Stimulated activated naive CD8-positive, alpha-beta T cell treated with anti-CD3 and anti-CD28 coated beads, Interleukin-15, Interleukin-2, amounts not matched to agents 100 ng/mL and 50 ng/mL, for 24 hours (primary cell): ENCODE measurements at regions not wholly inside any gene's neighbourhood (a gene's known extent, or its start where the extent isn't known, plus 50 kb on each side); places are given as distances from the start of the nearest gene placed in this dataset.

Experiments used
- H3K27ac Mint-ChIP-seq: one replicate; pipeline ENCODE4 v1.8.0; 2021; ENCODE audit warnings: mild to moderate bottlenecking, mixed read lengths
- H3K27me3 Mint-ChIP-seq: one replicate; pipeline ENCODE4 v1.8.0; 2021; ENCODE audit warnings: mixed read lengths
- H3K36me3 Mint-ChIP-seq: one replicate; pipeline ENCODE4 v1.8.0; 2021; ENCODE audit warnings: low read depth, mixed read lengths
- H3K4me1 Mint-ChIP-seq: one replicate; pipeline ENCODE4 v1.8.0; 2021; ENCODE audit warnings: low read depth, mixed read lengths
- H3K4me3 Mint-ChIP-seq: one replicate; pipeline ENCODE4 v1.8.0; 2021; ENCODE audit warnings: mild to moderate bottlenecking, mixed read lengths
- H3K9me3 Mint-ChIP-seq: one replicate; pipeline ENCODE4 v1.8.0; 2021; ENCODE audit warnings: mixed read lengths

GRCh38 chr9:99389087-99390033 lies 167.3 kb downstream of the SEC61B start:
- Mint-ChIP-seq H3K9me3 (no peaks in the 10 kb centered on the region), H3K27ac (no peak overlapping the region), H3K27me3 (peaks cover 8% of the 10 kb centered on the region), H3K36me3 (no peaks in the 10 kb centered on the region), H3K4me1 (no peaks in the 10 kb centered on the region), H3K4me3 (no peak overlapping the region)

- Mint-ChIP-seq H3K4me3 (no peak overlapping the region), H3K4me1 (peaks cover 5% of the 10 kb centered on the region), H3K36me3 (no peaks in the 10 kb centered on the region), H3K9me3 (no peaks in the 10 kb centered on the region), H3K27me3 (peaks cover 2% of the 10 kb centered on the region), H3K27ac (no peak overlapping the region)
Observed at GRCh38 chr9:99391937-99392594, 170.0 kb downstream of the SEC61B start.

GRCh38 chr9:99392986-99393385 lies 170.9 kb downstream of the SEC61B start:
- no peaks in the 10 kb centered on the region for H3K9me3 Mint-ChIP-seq
- H3K4me1 Mint-ChIP-seq, result peaks cover 5% of the 10 kb centered on the region
- H3K4me3 Mint-ChIP-seq, result no peak overlapping the region
- no peak overlapping the region for H3K27ac Mint-ChIP-seq
- peaks cover 2% of the 10 kb centered on the region for H3K27me3 Mint-ChIP-seq
- H3K36me3 Mint-ChIP-seq, result no peaks in the 10 kb centered on the region

- H3K4me3 Mint-ChIP-seq, result no peak overlapping the region
- H3K27me3 Mint-ChIP-seq, result peaks cover 2% of the 10 kb centered on the region
- H3K4me1 Mint-ChIP-seq, result peaks cover 5% of the 10 kb centered on the region
- H3K27ac Mint-ChIP-seq, result no peak overlapping the region
- H3K36me3 Mint-ChIP-seq, result no peaks in the 10 kb centered on the region
- no peaks in the 10 kb centered on the region for H3K9me3 Mint-ChIP-seq
Observed at GRCh38 chr9:99393993-99394392, 171.9 kb downstream of the SEC61B start.

GRCh38 chr9:99398241-99398640 lies 176.2 kb downstream of the SEC61B start:
- no peak overlapping the region for H3K27ac Mint-ChIP-seq
- no peaks in the 10 kb centered on the region for H3K36me3 Mint-ChIP-seq
- peaks cover 5% of the 10 kb centered on the region for H3K4me1 Mint-ChIP-seq
- no peaks in the 10 kb centered on the region for H3K9me3 Mint-ChIP-seq
- peaks cover 7% of the 10 kb centered on the region for H3K27me3 Mint-ChIP-seq
- H3K4me3 Mint-ChIP-seq, result no peak overlapping the region

- H3K27me3 Mint-ChIP-seq, result peaks cover 7% of the 10 kb centered on the region
- H3K27ac Mint-ChIP-seq, result no peak overlapping the region
- H3K4me3 Mint-ChIP-seq, result no peak overlapping the region
- peaks cover 5% of the 10 kb centered on the region for H3K4me1 Mint-ChIP-seq
- no peaks in the 10 kb centered on the region for H3K9me3 Mint-ChIP-seq
- H3K36me3 Mint-ChIP-seq, result no peaks in the 10 kb centered on the region
Observed at GRCh38 chr9:99399474-99399873, 177.4 kb downstream of the SEC61B start.

GRCh38 chr9:99400184-99400731 lies 178.2 kb downstream of the SEC61B start:
- H3K36me3 Mint-ChIP-seq, result no peaks in the 10 kb centered on the region
- peaks cover 3% of the 10 kb centered on the region for H3K4me1 Mint-ChIP-seq
- H3K27ac Mint-ChIP-seq, result no peak overlapping the region
- peaks cover 9% of the 10 kb centered on the region for H3K27me3 Mint-ChIP-seq
- H3K4me3 Mint-ChIP-seq, result no peak overlapping the region
- no peaks in the 10 kb centered on the region for H3K9me3 Mint-ChIP-seq

GRCh38 chr9:99401680-99402504 lies 179.8 kb downstream of the SEC61B start:
- Mint-ChIP-seq H3K27ac (no peak overlapping the region), H3K36me3 (no peaks in the 10 kb centered on the region), H3K9me3 (no peaks in the 10 kb centered on the region), H3K4me1 (no peaks in the 10 kb centered on the region), H3K4me3 (no peak overlapping the region), H3K27me3 (peaks cover 11% of the 10 kb centered on the region)

- Mint-ChIP-seq H3K4me3 (no peak overlapping the region), H3K9me3 (no peaks in the 10 kb centered on the region), H3K4me1 (no peaks in the 10 kb centered on the region), H3K36me3 (no peaks in the 10 kb centered on the region), H3K27me3 (peaks cover 11% of the 10 kb centered on the region), H3K27ac (no peak overlapping the region)
Observed at GRCh38 chr9:99403371-99403770, 181.3 kb downstream of the SEC61B start.

GRCh38 chr9:99405359-99405758 lies 183.3 kb downstream of the SEC61B start:
- no peaks in the 10 kb centered on the region for H3K4me1 Mint-ChIP-seq
- no peak overlapping the region for H3K27ac Mint-ChIP-seq
- no peaks in the 10 kb centered on the region for H3K36me3 Mint-ChIP-seq
- peaks cover 16% of the 10 kb centered on the region for H3K27me3 Mint-ChIP-seq
- H3K9me3 Mint-ChIP-seq, result no peaks in the 10 kb centered on the region
- H3K4me3 Mint-ChIP-seq, result no peak overlapping the region

- no peak overlapping the region for H3K27ac Mint-ChIP-seq
- H3K4me3 Mint-ChIP-seq, result no peak overlapping the region
- H3K9me3 Mint-ChIP-seq, result no peaks in the 10 kb centered on the region
- no peaks in the 10 kb centered on the region for H3K4me1 Mint-ChIP-seq
- no peaks in the 10 kb centered on the region for H3K36me3 Mint-ChIP-seq
- peaks cover 19% of the 10 kb centered on the region for H3K27me3 Mint-ChIP-seq
Observed at GRCh38 chr9:99406939-99407338, 184.9 kb downstream of the SEC61B start.

- Mint-ChIP-seq H3K27ac (no peak overlapping the region), H3K9me3 (no peaks in the 10 kb centered on the region), H3K27me3 (peaks cover 8% of the 10 kb centered on the region), H3K4me1 (peaks cover 4% of the 10 kb centered on the region), H3K36me3 (no peaks in the 10 kb centered on the region), H3K4me3 (no peak overlapping the region)
Observed at GRCh38 chr9:99411068-99411467, 189.0 kb downstream of the SEC61B start.

- Mint-ChIP-seq H3K9me3 (no peaks in the 10 kb centered on the region), H3K36me3 (no peaks in the 10 kb centered on the region), H3K27me3 (peaks cover 8% of the 10 kb centered on the region), H3K4me3 (no peak overlapping the region), H3K27ac (no peak overlapping the region), H3K4me1 (peaks cover 6% of the 10 kb centered on the region)
Observed at GRCh38 chr9:99411479-99412115, 189.5 kb downstream of the SEC61B start.

- Mint-ChIP-seq H3K36me3 (no peaks in the 10 kb centered on the region), H3K27me3 (peaks cover 8% of the 10 kb centered on the region), H3K4me3 (no peak overlapping the region), H3K9me3 (no peaks in the 10 kb centered on the region), H3K27ac (no peak overlapping the region), H3K4me1 (peaks cover 6% of the 10 kb centered on the region)
Observed at GRCh38 chr9:99412606-99413005, 190.5 kb downstream of the SEC61B start.
